ENCODE measurements at regions not wholly inside any gene's neighbourhood (a gene's known extent, or its start where the extent isn't known, plus 50 kb on each side); places are given as distances from the start of the nearest gene placed in this dataset.

GRCh38 chr19:30074096-30074495 lies 132.1 kb downstream of the URI1 start:
- H3K9me3 ChIP-seq (ENCODE audit: control insufficient read depth in 2 of 2, low read length in 2 of 2) = no peaks in the 10 kb centered on the region
- no peaks in the 10 kb centered on the region for H3K4me1 ChIP-seq (ENCODE audit: control insufficient read depth in 2 of 2, insufficient read depth in 2 of 2, low read length in 2 of 2)
- H3K9ac ChIP-seq (ENCODE audit: low read depth in 1 of 2, low read length in 2 of 2) = no peak overlapping the region
- H3K4me3 ChIP-seq (ENCODE audit: low read length in 2 of 2) = no peak overlapping the region
- H3K27me3 ChIP-seq (ENCODE audit: control insufficient read depth in 2 of 2, insufficient read depth in 2 of 2, low read length in 2 of 2) = no peaks in the 10 kb centered on the region
- no peaks in the 10 kb centered on the region for H3K36me3 ChIP-seq (ENCODE audit: control insufficient read depth in 2 of 2, insufficient read depth in 2 of 2, low read length in 2 of 2)
- no peak overlapping the region for H3K27ac ChIP-seq (ENCODE audit: low read depth in 2 of 2, low read length in 2 of 2)

GRCh38 chr19:30074741-30075715 lies 133.0 kb downstream of the URI1 start:
- Histone ChIP-seq H3K9me3 (ENCODE audit: control insufficient read depth in 2 of 2, low read length in 2 of 2) (no peaks in the 10 kb centered on the region), H3K36me3 (ENCODE audit: control insufficient read depth in 2 of 2, insufficient read depth in 2 of 2, low read length in 2 of 2) (no peaks in the 10 kb centered on the region), H3K4me3 (ENCODE audit: low read length in 2 of 2) (no peak overlapping the region), H3K4me1 (ENCODE audit: control insufficient read depth in 2 of 2, insufficient read depth in 2 of 2, low read length in 2 of 2) (no peaks in the 10 kb centered on the region), H3K27ac (ENCODE audit: low read depth in 2 of 2, low read length in 2 of 2) (no peak overlapping the region), H3K9ac (ENCODE audit: low read depth in 1 of 2, low read length in 2 of 2) (no peak overlapping the region), H3K27me3 (ENCODE audit: control insufficient read depth in 2 of 2, insufficient read depth in 2 of 2, low read length in 2 of 2) (no peaks in the 10 kb centered on the region)

DNA sequence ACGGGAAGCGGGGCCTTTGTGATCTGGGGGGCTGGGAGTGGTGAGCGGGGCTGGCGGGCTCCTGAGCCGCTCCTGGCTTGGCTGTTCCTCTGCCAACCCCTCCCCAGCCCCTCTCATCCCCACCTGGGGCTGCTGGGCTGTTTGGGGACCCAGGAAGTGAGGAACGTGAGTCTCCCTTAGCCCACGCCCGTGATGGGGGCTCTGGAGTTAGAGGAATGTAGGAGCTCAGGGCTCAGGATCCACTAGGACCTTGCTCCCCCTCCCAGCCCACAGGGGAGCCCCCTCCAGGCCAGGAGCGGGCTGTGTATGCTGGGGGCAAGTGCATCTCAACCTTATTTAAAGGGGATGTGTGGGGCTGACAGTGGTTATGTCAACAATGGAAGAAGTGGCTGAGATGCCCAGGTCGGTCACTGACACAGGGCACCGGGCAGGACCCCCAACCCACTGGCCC lies 134.1 kb downstream of the URI1 start:
- H3K36me3 ChIP-seq (ENCODE audit: control insufficient read depth in 2 of 2, insufficient read depth in 2 of 2, low read length in 2 of 2) = no peaks in the 10 kb centered on the region
- H3K4me1 ChIP-seq (ENCODE audit: control insufficient read depth in 2 of 2, insufficient read depth in 2 of 2, low read length in 2 of 2) = no peaks in the 10 kb centered on the region
- H3K9me3 ChIP-seq (ENCODE audit: control insufficient read depth in 2 of 2, low read length in 2 of 2) = no peaks in the 10 kb centered on the region
- H3K27me3 ChIP-seq (ENCODE audit: control insufficient read depth in 2 of 2, insufficient read depth in 2 of 2, low read length in 2 of 2) = no peaks in the 10 kb centered on the region
- H3K9ac ChIP-seq (ENCODE audit: low read depth in 1 of 2, low read length in 2 of 2) = no peak overlapping the region
- no peak overlapping the region for H3K27ac ChIP-seq (ENCODE audit: low read depth in 2 of 2, low read length in 2 of 2)
- no peak overlapping the region for H3K4me3 ChIP-seq (ENCODE audit: low read length in 2 of 2)

DNA sequence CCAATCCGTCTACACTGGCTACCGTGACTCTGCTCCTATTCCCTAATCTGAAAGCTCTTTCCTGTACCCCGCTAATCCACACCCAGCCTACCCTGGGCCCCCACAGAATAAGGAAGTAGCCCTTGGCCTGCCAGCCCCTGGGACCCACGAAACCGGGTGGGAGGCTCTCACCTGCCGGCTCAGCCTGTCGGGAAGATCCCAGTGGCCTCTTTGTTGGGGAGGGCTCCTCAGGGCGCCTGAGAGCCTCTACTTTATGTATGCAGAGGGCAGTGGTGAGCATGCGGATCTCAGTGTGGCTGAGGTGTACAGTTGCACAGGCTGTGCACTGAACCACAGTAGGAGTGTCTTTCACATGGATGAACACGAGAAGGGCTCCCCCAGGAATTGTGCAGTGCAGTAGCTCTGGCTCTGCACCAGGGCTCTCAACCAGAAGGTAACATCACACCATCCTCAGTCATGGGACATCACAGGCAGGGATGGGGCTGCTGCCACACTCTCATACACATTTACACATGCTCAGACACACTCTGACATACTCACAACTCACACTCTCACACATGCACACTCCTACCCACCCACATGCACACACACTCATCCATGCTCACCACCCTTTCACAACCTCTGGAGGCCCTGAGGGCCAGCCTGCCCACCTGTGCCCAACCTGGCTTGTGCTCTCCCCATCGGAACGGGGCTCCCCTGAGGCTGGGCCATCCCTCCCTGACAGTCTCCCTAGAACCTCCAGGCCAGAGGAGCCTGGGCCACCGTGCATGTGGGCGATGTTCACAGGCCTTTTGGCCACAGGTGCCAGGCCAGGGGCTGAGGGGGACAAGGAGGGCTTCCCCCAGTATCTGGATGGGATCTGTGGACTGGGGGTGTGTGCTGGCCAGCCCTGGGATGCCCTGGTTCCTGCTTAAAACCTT lies 135.0 kb downstream of the URI1 start:
- no peaks in the 10 kb centered on the region for H3K36me3 ChIP-seq (ENCODE audit: control insufficient read depth in 2 of 2, insufficient read depth in 2 of 2, low read length in 2 of 2)
- no peak overlapping the region for H3K4me3 ChIP-seq (ENCODE audit: low read length in 2 of 2)
- no peak overlapping the region for H3K27ac ChIP-seq (ENCODE audit: low read depth in 2 of 2, low read length in 2 of 2)
- no peak overlapping the region for H3K9ac ChIP-seq (ENCODE audit: low read depth in 1 of 2, low read length in 2 of 2)
- H3K4me1 ChIP-seq (ENCODE audit: control insufficient read depth in 2 of 2, insufficient read depth in 2 of 2, low read length in 2 of 2) = no peaks in the 10 kb centered on the region
- no peaks in the 10 kb centered on the region for H3K9me3 ChIP-seq (ENCODE audit: control insufficient read depth in 2 of 2, low read length in 2 of 2)
- H3K27me3 ChIP-seq (ENCODE audit: control insufficient read depth in 2 of 2, insufficient read depth in 2 of 2, low read length in 2 of 2) = no peaks in the 10 kb centered on the region

GRCh38 chr19:30077851-30078355 lies 135.9 kb downstream of the URI1 start:
- no peak overlapping the region for H3K9ac ChIP-seq (ENCODE audit: low read depth in 1 of 2, low read length in 2 of 2)
- H3K36me3 ChIP-seq (ENCODE audit: control insufficient read depth in 2 of 2, insufficient read depth in 2 of 2, low read length in 2 of 2) = no peaks in the 10 kb centered on the region
- no peak overlapping the region for H3K27ac ChIP-seq (ENCODE audit: low read depth in 2 of 2, low read length in 2 of 2)
- no peaks in the 10 kb centered on the region for H3K4me1 ChIP-seq (ENCODE audit: control insufficient read depth in 2 of 2, insufficient read depth in 2 of 2, low read length in 2 of 2)
- no peaks in the 10 kb centered on the region for H3K27me3 ChIP-seq (ENCODE audit: control insufficient read depth in 2 of 2, insufficient read depth in 2 of 2, low read length in 2 of 2)
- no peak overlapping the region for H3K4me3 ChIP-seq (ENCODE audit: low read length in 2 of 2)
- no peaks in the 10 kb centered on the region for H3K9me3 ChIP-seq (ENCODE audit: control insufficient read depth in 2 of 2, low read length in 2 of 2)

DNA sequence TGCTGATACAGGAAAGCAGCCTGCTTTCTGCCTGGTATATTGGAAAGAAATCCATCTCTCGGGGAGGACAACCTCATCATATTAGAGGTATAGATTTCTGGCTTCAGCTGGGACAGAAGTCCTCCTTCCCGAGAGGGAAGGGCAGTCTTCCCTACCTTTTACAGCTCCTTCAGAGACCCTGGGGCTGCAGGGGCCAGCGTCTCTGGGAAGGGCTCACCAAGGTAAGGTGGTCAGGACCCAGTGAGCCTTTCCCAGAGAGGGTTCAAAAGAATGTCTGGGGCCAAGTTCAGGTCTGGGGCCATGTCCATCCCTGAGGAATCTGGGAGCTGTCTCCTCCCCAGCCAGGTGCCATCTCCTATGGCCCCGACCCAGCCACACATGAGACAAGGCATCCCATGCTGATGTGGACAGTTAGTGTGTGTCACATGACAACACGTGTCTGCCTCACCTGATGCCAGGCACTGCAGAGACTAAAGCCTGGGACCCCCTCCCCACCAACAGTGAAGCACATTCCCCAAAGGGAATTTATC lies 136.4 kb downstream of the URI1 start:
- Histone ChIP-seq H3K9ac (ENCODE audit: low read depth in 1 of 2, low read length in 2 of 2) (no peak overlapping the region), H3K9me3 (ENCODE audit: control insufficient read depth in 2 of 2, low read length in 2 of 2) (no peaks in the 10 kb centered on the region), H3K27ac (ENCODE audit: low read depth in 2 of 2, low read length in 2 of 2) (no peak overlapping the region), H3K36me3 (ENCODE audit: control insufficient read depth in 2 of 2, insufficient read depth in 2 of 2, low read length in 2 of 2) (no peaks in the 10 kb centered on the region), H3K4me1 (ENCODE audit: control insufficient read depth in 2 of 2, insufficient read depth in 2 of 2, low read length in 2 of 2) (no peaks in the 10 kb centered on the region), H3K4me3 (ENCODE audit: low read length in 2 of 2) (no peak overlapping the region), H3K27me3 (ENCODE audit: control insufficient read depth in 2 of 2, insufficient read depth in 2 of 2, low read length in 2 of 2) (no peaks in the 10 kb centered on the region)

GRCh38 chr19:30079200-30079599 lies 137.2 kb downstream of the URI1 start:
- Histone ChIP-seq H3K27me3 (ENCODE audit: control insufficient read depth in 2 of 2, insufficient read depth in 2 of 2, low read length in 2 of 2) (no peaks in the 10 kb centered on the region), H3K4me3 (ENCODE audit: low read length in 2 of 2) (no peak overlapping the region), H3K9me3 (ENCODE audit: control insufficient read depth in 2 of 2, low read length in 2 of 2) (no peaks in the 10 kb centered on the region), H3K27ac (ENCODE audit: low read depth in 2 of 2, low read length in 2 of 2) (no peak overlapping the region), H3K9ac (ENCODE audit: low read depth in 1 of 2, low read length in 2 of 2) (no peak overlapping the region), H3K4me1 (ENCODE audit: control insufficient read depth in 2 of 2, insufficient read depth in 2 of 2, low read length in 2 of 2) (no peaks in the 10 kb centered on the region), H3K36me3 (ENCODE audit: control insufficient read depth in 2 of 2, insufficient read depth in 2 of 2, low read length in 2 of 2) (no peaks in the 10 kb centered on the region)

- Histone ChIP-seq H3K4me1 (ENCODE audit: control insufficient read depth in 2 of 2, insufficient read depth in 2 of 2, low read length in 2 of 2) (no peaks in the 10 kb centered on the region), H3K9ac (ENCODE audit: low read depth in 1 of 2, low read length in 2 of 2) (no peak overlapping the region), H3K27me3 (ENCODE audit: control insufficient read depth in 2 of 2, insufficient read depth in 2 of 2, low read length in 2 of 2) (no peaks in the 10 kb centered on the region), H3K9me3 (ENCODE audit: control insufficient read depth in 2 of 2, low read length in 2 of 2) (no peaks in the 10 kb centered on the region), H3K4me3 (ENCODE audit: low read length in 2 of 2) (no peak overlapping the region), H3K27ac (ENCODE audit: low read depth in 2 of 2, low read length in 2 of 2) (no peak overlapping the region), H3K36me3 (ENCODE audit: control insufficient read depth in 2 of 2, insufficient read depth in 2 of 2, low read length in 2 of 2) (no peaks in the 10 kb centered on the region)
These were observed 140.1 kb downstream of the URI1 start for GRCh38 chr19:30082168-30082567.

DNA sequence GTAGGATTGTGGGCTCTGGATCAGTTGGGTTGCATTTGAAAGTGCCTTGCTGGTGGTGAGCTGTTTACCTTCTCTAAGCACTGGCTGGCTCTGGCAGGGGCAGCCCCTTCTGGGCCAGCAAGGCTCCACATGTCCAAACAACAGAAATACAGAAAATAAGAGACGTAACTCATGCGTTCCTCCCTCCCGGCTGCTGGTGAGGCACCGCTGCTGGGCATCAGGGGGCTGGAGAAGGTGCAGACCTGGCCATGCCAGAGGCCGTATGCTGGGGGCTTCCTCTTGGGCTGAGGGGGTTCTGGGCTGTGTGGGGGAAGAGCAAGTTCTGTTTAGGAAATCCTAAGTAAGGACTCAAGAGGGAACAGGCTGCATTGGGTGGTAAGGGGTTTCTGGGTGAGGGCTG lies 140.6 kb downstream of the URI1 start:
- no peak overlapping the region for H3K9ac ChIP-seq (ENCODE audit: low read depth in 1 of 2, low read length in 2 of 2)
- no peaks in the 10 kb centered on the region for H3K27me3 ChIP-seq (ENCODE audit: control insufficient read depth in 2 of 2, insufficient read depth in 2 of 2, low read length in 2 of 2)
- H3K36me3 ChIP-seq (ENCODE audit: control insufficient read depth in 2 of 2, insufficient read depth in 2 of 2, low read length in 2 of 2) = no peaks in the 10 kb centered on the region
- H3K9me3 ChIP-seq (ENCODE audit: control insufficient read depth in 2 of 2, low read length in 2 of 2) = no peaks in the 10 kb centered on the region
- no peaks in the 10 kb centered on the region for H3K4me1 ChIP-seq (ENCODE audit: control insufficient read depth in 2 of 2, insufficient read depth in 2 of 2, low read length in 2 of 2)
- no peak overlapping the region for H3K27ac ChIP-seq (ENCODE audit: low read depth in 2 of 2, low read length in 2 of 2)
- H3K4me3 ChIP-seq (ENCODE audit: low read length in 2 of 2) = no peak overlapping the region
